C4-2B (cell line): ENCODE measurements at regions not wholly inside any gene's neighbourhood (a gene's known extent, or its start where the extent isn't known, plus 50 kb on each side); places are given as distances from the start of the nearest gene placed in this dataset.

Source experiments
- CTCF ChIP-seq: fragments of 450-650 bp; conservative IDR thresholded peaks from 2 replicates; pipeline ENCODE4 v1.5.1; 2017; ENCODE audit warnings: mild to moderate bottlenecking
- ZFX ChIP-seq: fragments of 450-650 bp; IDR thresholded peaks from 2 replicates; pipeline ENCODE4 v1.6.1; 2017

- TF ChIP-seq CTCF (no peak), ZFX (no peak)
Observed at GRCh38 chr4:125527681-125528080, 212.9 kb downstream of the FAT4 start.
